ENCODE measurements at regions not wholly inside any gene's neighbourhood (a gene's known extent, or its start where the extent isn't known, plus 50 kb on each side); places are given as distances from the start of the nearest gene placed in this dataset.

GRCh38 chr2:138906549-138906948 is 126.4 kb upstream of the NXPH2 start:
- TF ChIP-seq GATA2 (IDR thresholded peaks at IDR 0.05; ENCODE audit: low read depth, low read length), result no peak
- TF ChIP-seq GATA3 (IDR thresholded peaks at IDR 0.05; ENCODE audit: low read depth, low read length), result no peak
